HG02970 (cell line): ENCODE measurements at regions not wholly inside any gene's neighbourhood (a gene's known extent, or its start where the extent isn't known, plus 50 kb on each side); places are given as distances from the start of the nearest gene placed in this dataset.

Experiments used
- ATAC-seq: cut with Tn5 transposase; IDR thresholded peaks from one replicate; pipeline ENCODE4 v1.9.1; 2021; ENCODE audit warnings: mild to moderate bottlenecking, moderate library complexity, moderate number of reproducible peaks; ENCODE audit not compliant: unreplicated experiment, low FRiP score

GRCh38 chr16:59701963-59702930 is 968.1 kb upstream of the GOT2 start:
- no peak for ATAC-seq

DNA sequence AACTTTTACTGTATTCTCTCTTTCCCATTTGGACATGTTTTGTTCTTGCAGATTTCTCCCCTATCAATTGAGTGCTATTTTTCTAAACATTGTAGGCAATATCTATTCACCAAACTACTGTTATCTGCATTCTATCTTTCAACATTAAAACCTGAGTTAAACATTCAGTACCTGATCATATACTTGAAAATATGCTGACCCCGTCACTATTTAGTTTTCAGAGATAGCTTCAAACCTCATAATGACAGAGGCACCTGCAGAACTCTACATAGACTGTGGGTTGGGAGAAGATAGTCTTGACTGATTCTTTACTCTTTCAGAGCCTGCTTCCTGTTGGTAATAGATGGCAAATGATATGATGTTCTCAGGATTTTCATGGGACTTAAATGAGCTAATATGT is 965.7 kb upstream of the GOT2 start:
- no peak for ATAC-seq

- ATAC-seq: no peak
Measured at GRCh38 chr16:59698346-59699020, 964.4 kb upstream of the GOT2 start.

DNA sequence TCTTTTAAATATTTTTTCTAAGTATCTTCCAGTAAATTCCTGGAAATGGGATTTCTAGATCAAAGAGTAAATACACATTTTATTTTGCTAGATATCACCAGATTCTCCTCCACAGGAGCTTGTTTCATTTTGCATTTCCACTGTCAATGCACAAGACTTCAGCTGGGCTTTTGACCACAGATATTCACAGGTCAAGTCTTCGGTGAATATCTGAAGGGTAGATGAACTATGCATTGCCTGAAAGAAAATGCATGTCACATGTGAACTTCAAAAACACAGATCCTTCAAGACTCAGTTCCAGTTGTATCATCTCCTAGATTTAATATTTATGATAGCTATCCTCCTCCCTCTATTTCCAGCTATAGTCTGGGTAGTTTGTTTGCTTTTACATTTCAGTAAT is 963.6 kb upstream of the GOT2 start:
- ATAC-seq: no peak

DNA sequence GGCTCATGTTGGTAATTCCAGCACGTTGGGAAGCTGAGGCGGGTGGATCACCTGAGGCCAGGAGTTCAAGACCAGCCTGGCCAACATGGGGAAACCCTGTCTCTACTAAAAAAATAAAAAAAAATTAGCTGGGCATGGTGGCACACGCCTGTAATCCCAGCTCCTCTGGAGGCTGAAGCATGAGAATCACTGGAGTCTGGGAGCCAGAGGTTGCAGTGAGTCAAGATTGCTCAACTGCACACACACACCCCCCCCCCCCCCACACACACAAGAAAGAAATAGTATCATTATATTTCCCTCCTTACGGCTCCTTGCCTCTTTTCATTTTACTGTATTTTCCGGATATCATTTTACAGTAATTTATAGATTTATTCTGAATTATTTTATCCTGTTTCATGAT is 963.1 kb upstream of the GOT2 start:
- ATAC-seq: no peak

- ATAC-seq: no peak
Measured at GRCh38 chr16:59696495-59696894, 962.4 kb upstream of the GOT2 start.

DNA sequence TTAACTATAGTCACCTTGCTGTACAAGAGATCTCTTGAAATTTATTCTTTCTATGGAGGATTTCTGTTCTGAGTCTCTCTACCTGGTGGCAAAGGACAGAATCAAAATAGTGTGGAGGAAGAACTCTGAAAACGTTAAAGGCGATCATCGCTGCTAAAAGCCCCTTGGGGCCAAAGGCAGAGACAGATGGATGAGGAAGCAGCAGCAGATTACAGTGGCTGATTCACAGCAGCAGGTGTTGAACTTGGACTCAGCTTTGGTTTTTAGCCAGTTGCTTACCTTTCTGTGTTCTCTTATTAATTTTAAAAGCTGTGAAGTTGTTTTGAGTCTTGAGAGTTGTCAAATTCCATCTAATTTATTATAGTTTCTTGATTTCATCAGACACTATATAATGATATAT is 956.1 kb upstream of the GOT2 start:
- no peak for ATAC-seq

DNA sequence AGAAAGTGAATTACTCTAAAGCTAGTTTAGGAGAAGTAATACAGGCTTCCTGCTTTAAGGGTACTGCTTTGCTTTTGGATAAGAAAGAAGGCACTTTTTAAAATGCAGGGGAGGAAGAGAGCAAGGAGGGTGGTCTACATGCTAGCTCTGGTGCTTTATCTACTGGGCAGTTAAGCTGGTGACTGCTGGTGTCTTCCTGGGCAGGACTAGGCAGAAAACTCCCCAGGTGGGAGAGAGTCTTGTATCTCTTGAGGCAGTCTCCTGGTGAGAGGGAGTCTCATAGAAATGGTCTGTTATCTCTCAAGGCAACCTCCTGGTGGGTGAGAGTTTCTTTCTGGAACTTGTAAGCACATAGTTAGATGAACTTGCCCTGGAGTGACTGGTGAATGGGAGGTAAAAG is 953.9 kb upstream of the GOT2 start:
- ATAC-seq: no peak

DNA sequence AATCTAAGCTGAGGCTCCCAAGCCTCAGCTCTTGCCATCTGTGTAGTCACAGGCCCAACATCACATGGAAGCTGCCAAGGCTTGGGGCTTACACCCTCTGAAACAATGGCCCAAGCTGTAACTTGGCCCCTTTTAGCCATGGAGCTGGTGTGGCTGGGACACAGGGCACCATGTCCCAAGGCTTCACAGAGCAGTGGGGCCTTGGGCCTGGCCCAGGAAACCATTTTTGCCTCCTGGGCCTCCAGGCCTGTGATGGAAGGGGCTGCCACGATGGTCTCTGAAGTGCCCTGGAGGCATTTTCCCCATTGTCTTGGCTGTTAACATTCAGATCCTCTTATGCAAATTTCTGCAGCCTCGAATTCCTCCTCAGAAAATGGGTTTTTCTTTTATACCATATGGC is 952.3 kb upstream of the GOT2 start:
- ATAC-seq: no peak

GRCh38 chr16:59684911-59685310 is 950.8 kb upstream of the GOT2 start:
- no peak for ATAC-seq

GRCh38 chr16:59683709-59684108 is 949.6 kb upstream of the GOT2 start:
- no peak for ATAC-seq

DNA sequence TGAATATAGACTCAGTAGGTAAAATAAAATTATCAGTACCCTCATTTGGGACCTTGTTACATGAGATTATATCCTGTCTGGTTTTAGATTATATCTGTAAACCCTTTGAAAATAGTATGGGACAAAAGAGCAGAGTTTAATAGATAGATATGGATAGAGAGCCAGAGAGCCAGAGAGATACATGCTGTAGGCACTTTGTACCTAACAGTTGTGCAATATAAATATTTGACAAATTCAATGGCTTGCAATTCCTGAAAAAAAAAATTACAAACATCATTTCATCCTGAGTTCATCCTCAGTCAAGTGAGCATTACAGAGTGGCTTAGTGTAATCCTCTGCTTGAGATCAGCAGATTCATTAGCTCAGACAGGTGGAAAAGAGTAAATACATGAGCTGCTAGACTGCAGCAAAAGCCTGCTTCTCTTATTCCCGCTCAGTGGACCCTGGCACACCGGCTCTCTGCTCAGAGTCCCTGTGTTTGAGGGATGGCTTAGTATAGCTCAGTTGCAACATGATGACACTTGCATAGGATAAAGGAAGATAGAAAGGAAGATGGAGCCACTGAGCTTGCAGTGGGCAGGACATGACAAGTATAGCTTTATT is 931.6 kb upstream of the GOT2 start:
- no peak for ATAC-seq

GRCh38 chr16:59658572-59658971 is 924.5 kb upstream of the GOT2 start:
- no peak for ATAC-seq

GRCh38 chr16:59655031-59655430 is 920.9 kb upstream of the GOT2 start:
- no peak for ATAC-seq

DNA sequence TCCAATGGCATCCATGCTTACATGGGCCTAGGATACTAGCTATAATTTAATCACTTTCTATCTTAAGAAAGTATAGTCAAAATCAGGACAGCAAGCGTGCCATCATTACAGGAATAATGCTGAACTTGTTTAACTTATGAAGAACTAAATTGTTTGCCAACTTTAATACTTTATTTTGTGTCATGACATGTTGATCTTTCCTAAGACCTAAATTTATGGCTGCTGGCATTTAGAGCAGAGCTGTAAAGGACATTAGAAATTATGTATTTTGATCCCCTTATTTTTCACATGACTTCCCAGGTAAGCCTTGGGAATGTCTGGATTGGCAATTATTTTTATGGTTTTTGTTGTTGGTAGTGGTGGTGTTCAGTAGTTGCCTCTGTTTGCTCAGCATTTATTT is 920.3 kb upstream of the GOT2 start:
- no peak for ATAC-seq

DNA sequence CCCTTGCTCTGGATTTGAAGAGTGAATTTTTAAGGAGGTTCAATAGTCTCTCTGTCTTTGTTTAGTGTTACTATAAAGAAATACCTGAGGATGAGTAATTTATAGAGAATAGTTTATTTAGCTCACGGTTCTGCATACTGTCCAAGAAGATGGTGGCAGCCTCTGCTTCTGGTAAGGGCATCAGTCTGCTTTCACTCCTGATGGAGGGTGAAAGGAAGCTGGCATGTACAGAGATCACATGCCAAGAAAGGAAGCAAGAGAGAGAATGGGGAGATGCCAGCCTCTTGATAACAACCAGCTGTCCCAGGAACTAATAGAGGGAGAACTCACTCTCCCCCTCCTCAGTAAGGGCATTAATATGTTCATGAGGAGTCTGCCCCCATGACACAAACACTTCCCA is 917.5 kb upstream of the GOT2 start:
- no peak for ATAC-seq

DNA sequence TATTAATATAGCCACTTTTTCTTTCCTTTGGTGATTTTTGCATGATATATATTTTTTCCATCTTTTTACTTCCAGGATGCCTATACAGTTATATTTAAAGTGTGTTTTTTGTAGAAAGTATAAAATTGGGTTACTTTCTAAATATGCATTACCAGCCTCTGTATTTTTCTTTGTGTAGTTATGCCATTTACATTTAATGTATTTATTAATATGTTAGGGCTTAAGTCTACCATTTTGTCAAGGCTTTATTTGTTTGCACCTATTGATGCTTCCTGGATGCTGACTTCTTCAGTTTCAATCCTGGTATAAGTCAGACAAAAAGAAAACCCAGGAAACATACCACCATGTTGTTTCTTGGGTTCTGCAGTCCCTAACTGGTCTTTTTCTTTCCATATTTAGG is 911.1 kb upstream of the GOT2 start:
- ATAC-seq: no peak

DNA sequence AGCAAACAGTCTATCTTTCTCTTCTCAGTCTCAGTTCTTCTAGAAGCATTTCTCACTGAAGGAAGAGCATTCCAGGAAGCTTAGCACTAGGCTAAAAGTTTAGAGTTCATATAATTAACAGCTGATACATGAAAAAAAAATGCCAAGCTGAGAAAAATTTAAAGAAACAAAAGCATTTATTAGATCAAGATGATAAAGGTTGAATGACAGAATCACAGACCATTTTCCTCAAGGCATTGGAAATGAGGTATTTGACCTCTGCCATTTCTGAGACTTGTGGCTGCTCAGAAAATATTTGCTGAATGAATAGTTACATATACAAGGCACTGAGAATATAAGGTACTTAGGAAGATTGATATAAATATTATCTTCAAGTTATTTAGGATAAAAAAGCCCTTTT is 901.6 kb upstream of the GOT2 start:
- no peak for ATAC-seq

DNA sequence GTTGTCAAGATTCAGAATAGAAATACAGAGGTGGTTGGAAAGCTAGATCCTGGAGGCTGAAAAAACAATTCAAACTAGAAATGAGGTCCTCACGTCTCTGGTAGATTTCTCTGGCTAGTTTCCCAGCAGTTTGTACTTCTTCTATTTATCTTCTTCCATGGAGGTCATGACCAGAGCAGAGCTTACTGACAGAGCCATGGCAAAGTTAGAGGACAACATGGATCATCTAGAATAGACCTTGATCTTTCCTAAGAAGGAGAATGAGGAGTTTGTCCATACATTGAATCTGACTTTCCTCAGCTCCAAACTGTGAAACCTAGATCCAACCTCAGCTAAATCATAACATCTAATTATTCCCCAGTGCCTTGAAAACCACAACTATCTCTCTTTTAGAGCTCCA is 900.8 kb upstream of the GOT2 start:
- ATAC-seq: no peak

DNA sequence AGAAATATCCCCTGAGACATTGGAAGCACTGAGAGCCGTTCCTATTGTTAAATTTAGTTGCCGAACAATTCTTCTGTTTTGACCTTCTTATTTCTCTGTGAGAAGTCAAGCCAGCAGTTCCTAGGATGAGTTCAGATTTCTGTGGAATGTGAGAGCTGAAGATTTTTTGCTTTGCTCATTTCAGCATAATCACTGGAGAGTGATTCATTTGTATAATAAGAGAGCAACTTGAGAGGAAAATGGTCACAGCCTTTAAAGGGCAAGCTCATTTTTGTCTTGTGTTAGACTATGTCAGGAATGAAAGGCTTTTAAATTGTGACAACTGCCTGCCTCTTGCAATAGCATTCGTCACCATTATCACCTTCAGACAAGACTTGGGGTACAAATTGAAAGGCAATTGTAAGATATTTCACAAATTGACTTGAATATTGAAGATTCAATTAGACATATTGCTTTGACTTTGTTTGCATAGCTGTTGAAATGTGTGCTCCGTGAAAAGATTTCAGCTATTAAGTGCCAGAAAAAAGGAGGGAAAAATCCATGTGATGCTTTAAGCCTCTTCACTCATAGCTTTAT is 900.0 kb upstream of the GOT2 start:
- no peak for ATAC-seq

DNA sequence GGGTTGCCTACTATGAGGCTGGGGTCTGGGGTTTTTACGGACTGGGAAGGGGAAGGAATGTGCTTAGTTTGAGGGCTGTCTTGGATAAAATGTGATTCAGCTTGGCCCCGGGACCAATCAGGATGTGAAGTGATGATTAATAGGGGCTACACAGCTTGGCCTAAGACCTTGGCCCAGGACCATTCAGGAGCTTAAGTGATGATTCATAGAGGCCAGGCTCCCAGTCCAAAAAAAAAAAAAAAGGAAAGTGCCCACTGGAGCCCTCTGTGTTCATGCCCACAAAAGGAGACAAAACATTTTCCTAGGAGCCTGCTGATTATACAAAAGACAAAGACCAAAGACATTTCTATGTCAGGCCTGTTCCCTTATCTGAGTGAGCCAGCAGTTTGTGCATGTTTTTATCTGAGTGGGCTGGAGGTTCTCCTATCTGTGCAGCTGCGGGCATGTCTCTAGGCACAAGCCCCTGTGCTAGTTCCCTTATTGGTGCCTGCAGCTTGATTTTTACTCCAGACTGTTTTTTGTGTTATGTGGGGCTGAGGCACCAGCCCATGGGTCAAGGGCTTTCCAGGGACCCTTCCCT is 898.2 kb upstream of the GOT2 start:
- no peak for ATAC-seq
